GM12874 (cell line): ENCODE measurements at regions not wholly inside any gene's neighbourhood (a gene's known extent, or its start where the extent isn't known, plus 50 kb on each side); places are given as distances from the start of the nearest gene placed in this dataset.

Experiments used
- CTCF ChIP-seq: IDR thresholded peaks from 2 replicates; pipeline ENCODE4 v1.5.1; 2011; ENCODE audit warnings: low read depth, mild to moderate bottlenecking, control low read depth, low read length, moderate library complexity; ENCODE audit not compliant: insufficient read depth

GRCh38 chr4:46648088-46648744 is 258.3 kb upstream of the GABRA2 start:
- TF ChIP-seq CTCF = peak; percentile 79

- TF ChIP-seq CTCF = no peak
Observed at GRCh38 chr4:46645126-46645525, 255.2 kb upstream of the GABRA2 start.
